Right lobe of liver (tissue), 6 donors: ENCODE measurements at regions not wholly inside any gene's neighbourhood (a gene's known extent, or its start where the extent isn't known, plus 50 kb on each side); places are given as distances from the start of the nearest gene placed in this dataset.
A peak's percentile ranks its signal among the peaks of the same experiment; 100 is the strongest.

Source experiments
- ATAC-seq, 4 donors: fragments of 200-7000 bp; cut with Tn5 transposase; one replicate each; pipeline ENCODE4 v1.9.1; 2020; ENCODE audit warnings: mild to moderate bottlenecking in 4 of 4, moderate library complexity in 4 of 4
- DNase-seq, 3 donors: peaks; one replicate each; pipeline ENCODE4 v3.0.0-alpha.2; 2020
- H3K27ac ChIP-seq, 3 donors: fragments of 200-600 bp; one replicate each; pipeline ENCODE4 v1.8.0; 2022
- H3K27me3 ChIP-seq, 2 donors: fragments of 200-600 bp; one replicate each; pipeline ENCODE4 v1.8.0; 2022
- H3K36me3 ChIP-seq, 4 donors: fragments of 200-600 bp; sonication (generic) in 1 of 4; one replicate each; pipeline versions ENCODE4 v1.5.1 to v1.8.0; 2017 to 2022; ENCODE audit warnings: control low read depth in 1 of 4
- H3K4me1 ChIP-seq, 4 donors: fragments of 200-600 bp; sonication (generic) in 1 of 4; one replicate each; pipeline versions ENCODE4 v1.5.1 to v1.8.0; 2017 to 2022; ENCODE audit warnings: control low read depth in 1 of 4
- H3K4me3 ChIP-seq, 3 donors: fragments of 200-600 bp; one replicate each; pipeline ENCODE4 v1.8.0; 2022
- H3K9me3 ChIP-seq, 4 donors: fragments of 200-600 bp; sonication (generic) in 1 of 4; one replicate each; pipeline versions ENCODE4 v1.5.1 to v1.8.0; 2017 to 2022; ENCODE audit warnings: control low read depth in 1 of 4
- POLR2A ChIP-seq: fragments of 450-650 bp; IDR thresholded peaks from one replicate; pipeline ENCODE4 v1.6.1; 2017; ENCODE audit warnings: antibody characterized with exemption, mild to moderate bottlenecking
- WGBS: methylation state at CpG from one replicate; pipeline ENCODE4 v1.1.6; 2018; ENCODE audit warnings: low coverage, low lambda C conversion rate; ENCODE audit not compliant: insufficient coverage; ENCODE audit errors: missing lambda C conversion rate; 5-methylcytosine and 5-hydroxymethylcytosine counted together
- intact Hi-C, 2 donors: fragments of 100-400 bp; cut with DNase I; formaldehyde crosslinking; loops; one replicate each; pipeline versions ENCODE4 v1.11.2 to v1.14.1; 2022
- TF ChIP-seq, protein P1 (sequence below), 4 donors: fragments of 200-600 bp in 3 of 4; fragments of 450-650 bp in 1 of 4; IDR thresholded peaks; one replicate each; pipeline versions ENCODE4 v1.5.1 to v1.8.0; 2016 to 2022; ENCODE audit warnings: antibody characterized with exemption in 4 of 4, mild to moderate bottlenecking in 2 of 4
- donor health status: DM: no; HTN: yes; CAD: no.
- donor health status: DM: no; HTN: no; CAD: no.
- donor health status: DM: no; HTN: no; CAD: no.
- donor health status: DM: no; HTN: yes; CAD: no.
- donor health status: DM: no; HTN: yes; CAD: no.

DNA sequence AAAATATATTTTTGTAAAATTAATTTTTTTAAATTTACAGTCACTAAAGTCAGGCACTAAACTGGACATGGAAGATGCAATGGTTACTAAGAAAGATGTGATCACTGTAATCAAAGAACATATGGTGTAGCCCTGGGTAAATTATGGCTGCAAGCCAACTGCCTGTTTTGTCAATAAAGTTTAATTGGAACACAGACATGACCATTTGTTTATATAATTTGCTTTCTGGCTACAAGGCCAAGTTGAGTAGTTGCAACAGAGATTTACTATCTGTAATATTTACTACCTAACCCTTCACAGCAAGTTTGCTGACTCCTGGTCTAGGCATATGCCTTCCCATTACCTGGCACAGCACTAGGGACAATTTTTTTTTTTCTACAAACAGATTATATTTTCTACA is 448.9 kb downstream of the ADRA2A start:
- peak in 1 of 4 donors; percentile 37 for ATAC-seq
- intact Hi-C loops = no loop called here
- no peak overlapping the region for H3K4me3 ChIP-seq
- TF ChIP-seq POLR2A = no peak
- TF ChIP-seq, protein P1, sequence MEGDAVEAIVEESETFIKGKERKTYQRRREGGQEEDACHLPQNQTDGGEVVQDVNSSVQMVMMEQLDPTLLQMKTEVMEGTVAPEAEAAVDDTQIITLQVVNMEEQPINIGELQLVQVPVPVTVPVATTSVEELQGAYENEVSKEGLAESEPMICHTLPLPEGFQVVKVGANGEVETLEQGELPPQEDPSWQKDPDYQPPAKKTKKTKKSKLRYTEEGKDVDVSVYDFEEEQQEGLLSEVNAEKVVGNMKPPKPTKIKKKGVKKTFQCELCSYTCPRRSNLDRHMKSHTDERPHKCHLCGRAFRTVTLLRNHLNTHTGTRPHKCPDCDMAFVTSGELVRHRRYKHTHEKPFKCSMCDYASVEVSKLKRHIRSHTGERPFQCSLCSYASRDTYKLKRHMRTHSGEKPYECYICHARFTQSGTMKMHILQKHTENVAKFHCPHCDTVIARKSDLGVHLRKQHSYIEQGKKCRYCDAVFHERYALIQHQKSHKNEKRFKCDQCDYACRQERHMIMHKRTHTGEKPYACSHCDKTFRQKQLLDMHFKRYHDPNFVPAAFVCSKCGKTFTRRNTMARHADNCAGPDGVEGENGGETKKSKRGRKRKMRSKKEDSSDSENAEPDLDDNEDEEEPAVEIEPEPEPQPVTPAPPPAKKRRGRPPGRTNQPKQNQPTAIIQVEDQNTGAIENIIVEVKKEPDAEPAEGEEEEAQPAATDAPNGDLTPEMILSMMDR (IDR thresholded peaks at IDR 0.05) = no peak
- no peak overlapping the region for H3K27ac ChIP-seq
- no peaks in the 10 kb centered on the region for H3K36me3 ChIP-seq
- no peaks in the 10 kb centered on the region for H3K4me1 ChIP-seq
- no peaks in the 10 kb centered on the region for H3K9me3 ChIP-seq
- DNase-seq = no peak
- no peaks in the 10 kb centered on the region for H3K27me3 ChIP-seq

DNA sequence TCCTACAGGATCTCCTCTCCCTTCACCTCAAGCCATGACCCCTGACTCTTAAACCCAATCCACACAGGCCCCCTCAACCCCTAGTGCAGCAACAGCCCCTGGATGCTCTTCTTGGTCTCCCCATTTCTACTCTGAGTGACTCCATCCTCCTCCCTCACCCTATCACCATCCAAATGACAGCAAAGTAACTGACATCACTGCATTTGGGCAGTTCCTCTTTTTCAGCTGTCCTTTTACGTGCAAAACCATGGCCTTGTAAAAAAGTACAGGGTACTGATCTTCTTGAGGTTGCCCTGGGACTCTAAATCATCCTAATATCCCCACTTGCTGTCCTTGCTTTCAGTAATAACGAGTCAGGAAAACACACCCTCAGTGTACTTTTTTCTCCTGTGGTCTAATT is 454.9 kb downstream of the ADRA2A start:
- H3K27me3 ChIP-seq = no peaks in the 10 kb centered on the region
- no peak overlapping the region for H3K4me3 ChIP-seq
- H3K9me3 ChIP-seq = no peaks in the 10 kb centered on the region
- no peak overlapping the region for H3K27ac ChIP-seq
- ATAC-seq = no peak
- no peaks in the 10 kb centered on the region for H3K36me3 ChIP-seq
- DNase-seq = no peak
- intact Hi-C loops = no loop called here
- 56% methylated on average over 2 of the region's 2 CpGs for WGBS
- TF ChIP-seq POLR2A = no peak
- TF ChIP-seq, protein P1 (IDR thresholded peaks at IDR 0.05) = no peak
- no peaks in the 10 kb centered on the region for H3K4me1 ChIP-seq

DNA sequence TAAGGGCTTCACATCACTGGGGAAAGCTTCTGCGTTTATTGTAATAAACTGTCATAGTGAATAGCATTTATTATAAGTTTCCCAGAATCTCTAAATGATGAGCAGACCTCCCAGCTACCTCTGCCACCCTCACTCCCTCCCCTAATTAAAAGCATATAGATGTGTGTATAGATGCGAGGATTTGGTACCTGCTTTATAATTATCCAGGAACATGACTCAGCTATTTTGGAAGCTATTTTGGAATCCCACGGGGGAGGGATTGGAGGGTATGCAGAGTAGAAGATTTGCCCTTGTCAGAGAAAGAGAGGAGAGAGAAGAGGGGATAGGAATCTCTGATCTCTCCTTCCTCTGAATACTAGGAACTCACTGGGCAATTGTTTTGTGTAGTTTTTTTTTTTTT is 455.3 kb downstream of the ADRA2A start:
- intact Hi-C loops = no loop called here
- 79% methylated on average over 3 of the region's 3 CpGs for WGBS
- Histone ChIP-seq H3K27me3 (no peaks in the 10 kb centered on the region), H3K4me3 (no peak overlapping the region), H3K9me3 (no peaks in the 10 kb centered on the region), H3K4me1 (no peaks in the 10 kb centered on the region), H3K36me3 (no peaks in the 10 kb centered on the region), H3K27ac (no peak overlapping the region)
- TF ChIP-seq POLR2A = no peak
- TF ChIP-seq, protein P1 (IDR thresholded peaks at IDR 0.05) = no peak
- no peak for ATAC-seq
- DNase-seq = no peak

DNA sequence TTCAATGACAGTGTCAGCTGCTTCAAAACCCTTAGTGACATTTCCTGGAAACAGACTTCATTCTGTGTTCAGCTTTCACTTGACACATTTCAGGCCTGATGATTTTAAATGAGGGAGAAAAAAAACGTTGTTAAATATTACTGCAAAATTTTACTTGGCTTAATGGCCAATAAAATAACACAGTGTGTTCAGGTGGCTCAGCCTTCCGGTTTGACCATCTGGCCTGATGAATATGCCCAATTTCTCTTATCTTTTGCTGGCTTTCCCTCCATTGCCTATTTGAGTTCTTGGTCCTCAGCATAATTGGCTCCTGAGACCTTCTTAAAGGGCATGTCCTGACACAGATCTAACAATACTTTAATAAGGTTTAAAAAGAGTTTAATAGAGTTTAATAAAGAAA is 462.4 kb downstream of the ADRA2A start:
- no peaks in the 10 kb centered on the region for H3K27me3 ChIP-seq
- H3K27ac ChIP-seq = no peak overlapping the region
- TF ChIP-seq, protein P1 (IDR thresholded peaks at IDR 0.05) = no peak
- no peak for TF ChIP-seq POLR2A
- H3K9me3 ChIP-seq = no peaks in the 10 kb centered on the region
- no peaks in the 10 kb centered on the region for H3K4me1 ChIP-seq
- no peak overlapping the region for H3K4me3 ChIP-seq
- intact Hi-C loops = no loop called here
- 80% methylated on average over 2 of the region's 2 CpGs for WGBS
- no peak for DNase-seq
- H3K36me3 ChIP-seq = no peaks in the 10 kb centered on the region
- ATAC-seq = no peak

DNA sequence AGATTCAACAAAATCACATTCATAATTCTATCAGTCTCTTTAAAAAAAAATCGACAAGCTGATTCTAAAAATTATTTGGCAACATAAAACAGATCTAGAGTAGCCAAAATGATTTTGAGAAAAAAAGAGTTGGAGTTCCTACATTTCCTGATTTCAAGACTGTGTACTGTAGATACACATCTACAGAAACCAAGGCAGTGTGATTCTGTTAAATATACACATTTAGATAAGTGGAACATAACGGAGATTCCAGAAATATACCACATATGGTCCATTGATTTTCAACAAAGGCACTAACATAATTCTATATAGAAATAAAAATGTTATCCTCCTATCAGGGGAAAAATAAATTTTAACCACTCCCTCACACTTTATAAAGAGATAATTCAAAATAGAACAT is 467.0 kb downstream of the ADRA2A start:
- Histone ChIP-seq H3K36me3 (no peaks in the 10 kb centered on the region), H3K4me1 (no peaks in the 10 kb centered on the region), H3K27ac (no peak overlapping the region), H3K9me3 (no peaks in the 10 kb centered on the region), H3K4me3 (no peak overlapping the region), H3K27me3 (no peaks in the 10 kb centered on the region)
- DNase-seq (no peak), ATAC-seq (no peak)
- TF ChIP-seq POLR2A = no peak
- TF ChIP-seq, protein P1 (IDR thresholded peaks at IDR 0.05) = no peak
- WGBS = 68% methylated on average over 2 of the region's 2 CpGs
- intact Hi-C loops = no loop called here
